Kasumi-1 (cell line): ENCODE measurements at regions not wholly inside any gene's neighbourhood (a gene's known extent, or its start where the extent isn't known, plus 50 kb on each side); places are given as distances from the start of the nearest gene placed in this dataset.

Experiments
- DNase-seq, 2 experiments: peaks; one replicate each; lab custom pipeline; 2025; lab: John Stamatoyannopoulos, UW

- no peak for DNase-seq
Observed at GRCh38 chr6:105815661-105816555, 270.2 kb upstream of the PRDM1 start.

- no peak for DNase-seq
Observed at GRCh38 chr6:105814745-105815536, 271.2 kb upstream of the PRDM1 start.

- no peak for DNase-seq
Observed at GRCh38 chr6:105810922-105811482, 275.1 kb upstream of the PRDM1 start.

- DNase-seq, result peak; percentile 85 to 89
Observed at GRCh38 chr6:105810105-105810921, 275.8 kb upstream of the PRDM1 start.

GRCh38 chr6:105808571-105808970, 277.6 kb upstream of the PRDM1 start:
- DNase-seq, result no peak

- DNase-seq, result no peak
Observed at GRCh38 chr6:105807905-105808304, 278.2 kb upstream of the PRDM1 start.

- no peak for DNase-seq
Observed at GRCh38 chr6:105806486-105806920, 279.6 kb upstream of the PRDM1 start.

- DNase-seq, result no peak
Observed at GRCh38 chr6:105805501-105806023, 280.6 kb upstream of the PRDM1 start.

GRCh38 chr6:105804424-105804823, 281.7 kb upstream of the PRDM1 start:
- DNase-seq, result no peak

GRCh38 chr6:105804000-105804399, 282.1 kb upstream of the PRDM1 start:
- no peak for DNase-seq

GRCh38 chr6:105803442-105803841, 282.7 kb upstream of the PRDM1 start:
- DNase-seq, result no peak

- DNase-seq, result no peak
Observed at GRCh38 chr6:105802703-105803102, 283.4 kb upstream of the PRDM1 start.

- no peak for DNase-seq
Observed at GRCh38 chr6:105800871-105801270, 285.3 kb upstream of the PRDM1 start.

GRCh38 chr6:105800398-105800797, 285.7 kb upstream of the PRDM1 start:
- DNase-seq, result no peak

- DNase-seq, result peak; percentile 18 to 23
Observed at GRCh38 chr6:105799056-105799455, 287.1 kb upstream of the PRDM1 start.

GRCh38 chr6:105797983-105798453, 288.1 kb upstream of the PRDM1 start:
- no peak for DNase-seq

- DNase-seq, result no peak
Observed at GRCh38 chr6:105797286-105797979, 288.7 kb upstream of the PRDM1 start.

GRCh38 chr6:105795913-105796517, 290.1 kb upstream of the PRDM1 start:
- no peak for DNase-seq

- no peak for DNase-seq
Observed at GRCh38 chr6:105795366-105795765, 290.8 kb upstream of the PRDM1 start.

- DNase-seq, result no peak
Observed at GRCh38 chr6:105794870-105795269, 291.3 kb upstream of the PRDM1 start.
